Smooth muscle cell (in vitro differentiated cells): ENCODE measurements at regions not wholly inside any gene's neighbourhood (a gene's known extent, or its start where the extent isn't known, plus 50 kb on each side); places are given as distances from the start of the nearest gene placed in this dataset.
A peak's percentile ranks its signal among the peaks of the same experiment; 100 is the strongest.

Experiments
- DNase-seq: peaks from one replicate; lab custom pipeline; 2025; ENCODE audit not compliant: unreplicated experiment; lab: John Stamatoyannopoulos, UW
- H2AFZ ChIP-seq: fragments of 200-600 bp; sonication (generic); 2 replicates; pipeline ENCODE4 v1.6.0; 2016; ENCODE audit warnings: antibody characterized with exemption, low read depth, mild to moderate bottlenecking
- H3F3A ChIP-seq: fragments of 200-600 bp; sonication (generic); 2 replicates; pipeline ENCODE4 v1.6.0; 2017; ENCODE audit warnings: antibody characterized with exemption, low read depth
- H3K27ac ChIP-seq: fragments of 200-600 bp; sonication (generic); 2 replicates; pipeline ENCODE4 v1.5.1; 2016; ENCODE audit warnings: low read depth, mild to moderate bottlenecking
- H3K27me3 ChIP-seq: fragments of 200-600 bp; sonication (generic); 2 replicates; pipeline ENCODE4 v1.6.1; 2016; ENCODE audit warnings: low read depth, mild to moderate bottlenecking
- H3K36me3 ChIP-seq: fragments of 200-600 bp; sonication (generic); 2 replicates; pipeline ENCODE4 v1.5.1; 2016; ENCODE audit warnings: low read depth
- H3K4me1 ChIP-seq: fragments of 200-600 bp; sonication (generic); 2 replicates; pipeline ENCODE4 v1.5.1; 2016; ENCODE audit warnings: low read depth
- H3K4me2 ChIP-seq: fragments of 200-600 bp; sonication (generic); 2 replicates; pipeline ENCODE4 v1.6.0; 2016; ENCODE audit warnings: mild to moderate bottlenecking
- H3K4me3 ChIP-seq: fragments of 200-600 bp; sonication (generic); 2 replicates; pipeline ENCODE4 v1.5.1; 2016; ENCODE audit warnings: mild to moderate bottlenecking
- H3K79me2 ChIP-seq: fragments of 200-600 bp; sonication (generic); 2 replicates; pipeline ENCODE4 v1.6.0; 2016; ENCODE audit warnings: low read depth, mild to moderate bottlenecking
- H3K9ac ChIP-seq: fragments of 200-600 bp; sonication (generic); 2 replicates; pipeline ENCODE4 v1.6.0; 2016; ENCODE audit warnings: low read depth
- H3K9me3 ChIP-seq: fragments of 200-600 bp; sonication (generic); replicated peaks from 2 replicates; pipeline ENCODE4 v1.5.1; 2016; ENCODE audit warnings: low read depth
- H4K20me1 ChIP-seq: fragments of 200-600 bp; sonication (generic); 2 replicates; pipeline ENCODE4 v1.6.0; 2016; ENCODE audit warnings: low read depth
- CTCF ChIP-seq: fragments of 200-600 bp; sonication (generic); IDR thresholded peaks from 2 replicates; pipeline ENCODE4 v1.5.1; 2017; ENCODE audit warnings: borderline replicate concordance, mild to moderate bottlenecking, antibody characterized with exemption; ENCODE audit not compliant: insufficient read depth, poor library complexity, severe bottlenecking
- WGBS: methylation state at CpG from one replicate; pipeline ENCODE4 v1.1.7; 2016; ENCODE audit warnings: low lambda C conversion rate; 5-methylcytosine and 5-hydroxymethylcytosine counted together

DNA sequence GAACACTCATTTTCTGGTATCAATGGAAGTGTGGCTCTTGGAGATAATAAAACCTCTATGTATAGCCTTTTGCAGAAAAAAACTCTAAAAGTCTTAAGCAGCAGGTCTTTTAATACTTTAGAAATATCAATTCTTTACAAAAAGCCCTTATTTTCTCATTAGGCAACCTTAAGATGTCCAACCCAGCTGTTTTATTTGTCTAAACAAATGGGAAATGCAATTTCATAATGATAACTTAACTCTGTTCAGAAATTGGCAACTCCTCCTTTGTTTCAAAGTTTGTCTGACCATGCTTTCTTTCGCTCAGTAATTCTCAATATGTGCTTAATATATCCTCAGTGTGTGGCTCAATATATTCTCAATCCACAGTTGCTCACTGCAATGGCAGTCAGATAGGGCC is 196.5 kb upstream of the VEGFC start:
- no peaks in the 10 kb centered on the region for H3K27me3 ChIP-seq
- no peak overlapping the region for H2AFZ ChIP-seq
- TF ChIP-seq CTCF = no peak
- no peaks in the 10 kb centered on the region for H3K36me3 ChIP-seq
- no peak overlapping the region for H3K9ac ChIP-seq
- no peak overlapping the region for H3K4me3 ChIP-seq
- no peaks in the 10 kb centered on the region for H3K79me2 ChIP-seq
- no peaks in the 10 kb centered on the region for H3F3A ChIP-seq
- no peak overlapping the region for H3K4me2 ChIP-seq
- 97% methylated on average over 1 of the region's 1 CpG for WGBS
- peaks cover 4% of the 10 kb centered on the region for H3K4me1 ChIP-seq
- no peaks in the 10 kb centered on the region for H3K9me3 ChIP-seq
- DNase-seq = no peak
- H4K20me1 ChIP-seq = no peaks in the 10 kb centered on the region
- H3K27ac ChIP-seq = no peak overlapping the region

- Histone ChIP-seq H2AFZ (no peak overlapping the region), H3K79me2 (no peaks in the 10 kb centered on the region), H3K27ac (no peak overlapping the region), H3K4me2 (no peak overlapping the region), H3K4me1 (no peaks in the 10 kb centered on the region), H3K4me3 (no peak overlapping the region), H3K9me3 (no peaks in the 10 kb centered on the region), H4K20me1 (no peaks in the 10 kb centered on the region), H3K36me3 (peaks cover 2% of the 10 kb centered on the region), H3K9ac (no peak overlapping the region), H3K27me3 (no peaks in the 10 kb centered on the region), H3F3A (no peaks in the 10 kb centered on the region)
- no peak for TF ChIP-seq CTCF
- DNase-seq = no peak
- WGBS = 92% methylated on average over 2 of the region's 2 CpGs
These were observed 207.3 kb upstream of the VEGFC start for GRCh38 chr4:176999935-177000543.

DNA sequence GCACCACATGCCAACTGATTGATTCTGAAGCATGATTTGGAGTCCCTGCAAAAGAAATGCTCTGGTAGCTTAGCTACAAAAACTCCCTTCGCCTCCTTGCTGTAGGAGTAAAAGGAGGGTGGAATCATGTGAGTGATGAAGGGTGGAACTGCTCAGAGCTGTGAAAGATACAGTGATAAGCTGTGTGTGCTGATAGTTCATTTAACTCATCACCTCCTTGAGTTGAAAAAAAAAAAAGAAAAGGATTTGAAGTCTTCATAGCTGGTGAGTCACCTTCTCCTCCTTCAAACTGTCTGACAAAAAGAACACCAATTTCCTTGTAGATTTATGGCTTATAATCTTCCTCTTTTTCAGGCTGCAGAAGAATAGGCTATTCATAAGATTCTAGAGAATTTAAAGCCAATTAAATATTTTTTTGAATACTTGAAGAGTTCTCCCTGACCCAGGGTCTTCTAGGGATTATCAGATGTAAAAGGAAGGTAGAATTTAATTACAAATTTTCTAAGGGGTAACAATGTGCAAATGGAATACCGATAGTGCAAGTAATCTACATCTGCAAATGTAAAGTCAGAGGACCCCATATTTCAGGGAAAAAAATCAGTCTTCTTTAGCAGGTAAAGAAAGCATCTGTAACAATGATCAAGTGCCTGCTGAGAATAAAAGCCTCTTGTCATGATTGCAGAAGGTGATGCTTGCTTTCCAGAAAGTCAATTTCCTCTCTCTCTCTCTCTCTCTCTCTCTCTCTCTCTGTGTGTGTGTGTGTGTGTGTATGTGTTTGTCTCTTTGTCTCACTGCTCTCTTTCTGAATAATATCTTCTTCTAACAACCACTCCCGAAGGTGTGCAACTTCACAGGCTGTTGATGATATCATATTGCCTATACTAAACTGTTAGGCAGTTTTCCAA is 208.8 kb upstream of the VEGFC start:
- Histone ChIP-seq H4K20me1 (no peaks in the 10 kb centered on the region), H3K4me1 (no peaks in the 10 kb centered on the region), H3K27me3 (no peaks in the 10 kb centered on the region), H3K27ac (no peak overlapping the region), H3K9me3 (no peaks in the 10 kb centered on the region), H3K79me2 (no peaks in the 10 kb centered on the region), H3F3A (no peaks in the 10 kb centered on the region), H3K4me2 (no peak overlapping the region), H3K9ac (no peak overlapping the region), H3K4me3 (no peak overlapping the region), H2AFZ (peak overlapping the region; percentile 54), H3K36me3 (peaks cover 2% of the 10 kb centered on the region)
- 74% methylated on average over 3 of the region's 3 CpGs for WGBS
- TF ChIP-seq CTCF = no peak
- DNase-seq = no peak
